ENCODE measurements at regions not wholly inside any gene's neighbourhood (a gene's known extent, or its start where the extent isn't known, plus 50 kb on each side); places are given as distances from the start of the nearest gene placed in this dataset.

GRCh38 chr17:79152636-79153035 lies 78.0 kb downstream of the ENGASE start:
- TF ChIP-seq SP1 (IDR thresholded peaks at IDR 0.05) (no peak), BHLHE40 (IDR thresholded peaks at IDR 0.05; ENCODE audit: borderline replicate concordance) (no peak), PKNOX1 (IDR thresholded peaks at IDR 0.05) (no peak), ELF4 (IDR thresholded peaks at IDR 0.05) (no peak), FOXA1 (IDR thresholded peaks at IDR 0.05) (no peak), HDGF (IDR thresholded peaks at IDR 0.05; ENCODE audit: borderline replicate concordance) (no peak), TARDBP (IDR thresholded peaks at IDR 0.05) (no peak), FOXM1 (IDR thresholded peaks at IDR 0.05; ENCODE audit: borderline replicate concordance) (no peak), LEF1 (IDR thresholded peaks at IDR 0.05; ENCODE audit: borderline replicate concordance) (no peak), ARNT (IDR thresholded peaks at IDR 0.05) (no peak), NFRKB (IDR thresholded peaks at IDR 0.05) (no peak), SUZ12 (IDR thresholded peaks at IDR 0.05) (no peak), ZNF384 (IDR thresholded peaks at IDR 0.05) (no peak), CTBP1 (IDR thresholded peaks at IDR 0.05; ENCODE audit: borderline replicate concordance) (no peak)
